Breast epithelium (tissue), 4 donors: ENCODE measurements at regions not wholly inside any gene's neighbourhood (a gene's known extent, or its start where the extent isn't known, plus 50 kb on each side); places are given as distances from the start of the nearest gene placed in this dataset.
"Not testable (repeated sequence)": the region's sequence is repeated elsewhere in the genome, so short reads cannot be mapped to it uniquely, and the experiment has no call there.

ENCODE experiments used
- DNase-seq, 2 donors: peaks; one replicate each; pipeline ENCODE4 v3.0.0-alpha.2; 2019; ENCODE audit warnings: low spot score in 2 of 2
- H3K27ac ChIP-seq, 2 donors: fragments of 200-600 bp; sonication (generic) in 1 of 2; one replicate each; pipeline ENCODE4 v1.5.1; 2016 to 2019; ENCODE audit warnings: mild to moderate bottlenecking in 1 of 2
- H3K27me3 ChIP-seq, 2 donors: fragments of 200-600 bp; sonication (generic) in 1 of 2; one replicate each; pipeline versions ENCODE4 v1.5.1 to v1.6.0; 2017 to 2019; ENCODE audit warnings: control low read depth in 1 of 2, mild to moderate bottlenecking in 1 of 2
- H3K36me3 ChIP-seq: fragments of 200-600 bp; one replicate; pipeline ENCODE4 v1.5.1; 2019
- H3K4me1 ChIP-seq, 2 donors: fragments of 200-600 bp; sonication (generic); one replicate each; pipeline ENCODE4 v1.5.1; 2016 to 2019; ENCODE audit warnings: control low read depth in 1 of 2
- H3K4me3 ChIP-seq, 3 donors: fragments of 200-600 bp; sonication (generic); 1 replicate in 2 of 3; 2 replicates in 1 of 3; pipeline ENCODE4 v1.5.1; 2016 to 2019; ENCODE audit warnings: mild to moderate bottlenecking in 3 of 3, moderate library complexity in 2 of 3
- H3K9me3 ChIP-seq, 2 donors: fragments of 200-600 bp; sonication (generic) in 1 of 2; one replicate each; pipeline ENCODE4 v1.5.1; 2016 to 2019; ENCODE audit warnings: control low read depth in 1 of 2
- CTCF ChIP-seq, 3 donors: fragments of 450-650 bp; IDR thresholded peaks; one replicate each; pipeline ENCODE4 v1.5.1; 2016 to 2017; ENCODE audit warnings: antibody characterized with exemption in 3 of 3, mild to moderate bottlenecking in 3 of 3, moderate library complexity in 3 of 3
- POLR2A ChIP-seq: fragments of 450-650 bp; IDR thresholded peaks from one replicate; pipeline ENCODE4 v1.6.1; 2016; ENCODE audit warnings: antibody characterized with exemption, mild to moderate bottlenecking, moderate library complexity
- POLR2AphosphoS5 ChIP-seq, 3 donors: sonication (generic); formaldehyde crosslinking; IDR thresholded peaks; one replicate each; pipeline ENCODE4 v1.6.1; 2017; ENCODE audit warnings: antibody characterized with exemption in 3 of 3
- intact Hi-C: fragments of 100-400 bp; cut with DNase I; formaldehyde crosslinking; loops from one replicate; pipeline ENCODE4 v1.15.1; 2023; ENCODE audit warnings: low total_unique reads

GRCh38 chr3:72515941-72516340 is 332.3 kb downstream of the SHQ1 start:
- no peaks in the 10 kb centered on the region for H3K4me1 ChIP-seq

GRCh38 chr3:72515281-72515680 is 333.0 kb downstream of the SHQ1 start:
- no peak for TF ChIP-seq CTCF (IDR thresholded peaks at IDR 0.05)
- TF ChIP-seq POLR2A = no peak
- no peak for TF ChIP-seq POLR2AphosphoS5 (IDR thresholded peaks at IDR 0.05)
- H3K9me3 ChIP-seq = no peaks in the 10 kb centered on the region

More at GRCh38 chr3:72515941-72516340, 332.3 kb downstream of the SHQ1 start:
- no peak overlapping the region for H3K4me3 ChIP-seq
- no peaks in the 10 kb centered on the region for H3K36me3 ChIP-seq
- no peaks in the 10 kb centered on the region for H3K27me3 ChIP-seq
- DNase-seq = no peak
- H3K9me3 ChIP-seq = no peaks in the 10 kb centered on the region
- intact Hi-C loops = no loop called here
- no peak overlapping the region for H3K27ac ChIP-seq
- TF ChIP-seq CTCF (IDR thresholded peaks at IDR 0.05) (no peak), POLR2AphosphoS5 (IDR thresholded peaks at IDR 0.05) (no peak), POLR2A (no peak)

GRCh38 chr3:72510247-72510646 is 338.0 kb downstream of the SHQ1 start:
- TF ChIP-seq CTCF (IDR thresholded peaks at IDR 0.05) (no peak), POLR2A (no peak), POLR2AphosphoS5 (IDR thresholded peaks at IDR 0.05) (no peak)
- intact Hi-C loops = no loop called here

More at GRCh38 chr3:72515281-72515680, 333.0 kb downstream of the SHQ1 start:
- intact Hi-C loops = no loop called here
- DNase-seq = no peak
- Histone ChIP-seq H3K4me3 (no peak overlapping the region), H3K36me3 (no peaks in the 10 kb centered on the region), H3K4me1 (no peaks in the 10 kb centered on the region), H3K27me3 (no peaks in the 10 kb centered on the region), H3K27ac (no peak overlapping the region)

GRCh38 chr3:72505539-72506405 is 342.5 kb downstream of the SHQ1 start:
- H3K36me3 ChIP-seq = no peaks in the 10 kb centered on the region
- H3K27me3 ChIP-seq = no peaks in the 10 kb centered on the region
- TF ChIP-seq POLR2AphosphoS5 (IDR thresholded peaks at IDR 0.05) (no peak), POLR2A (no peak), CTCF (IDR thresholded peaks at IDR 0.05) (no peak)
- H3K27ac ChIP-seq = no peak overlapping the region
- H3K9me3 ChIP-seq = no peaks in the 10 kb centered on the region
- H3K4me1 ChIP-seq = no peaks in the 10 kb centered on the region
- intact Hi-C loops = no loop called here
- no peak for DNase-seq
- no peak overlapping the region for H3K4me3 ChIP-seq

More at GRCh38 chr3:72510247-72510646, 338.0 kb downstream of the SHQ1 start:
- no peaks in the 10 kb centered on the region for H3K4me1 ChIP-seq
- H3K27ac ChIP-seq = no peak overlapping the region
- H3K36me3 ChIP-seq = no peaks in the 10 kb centered on the region
- no peak overlapping the region for H3K4me3 ChIP-seq
- H3K27me3 ChIP-seq = no peaks in the 10 kb centered on the region
- no peak for DNase-seq
- H3K9me3 ChIP-seq = no peaks in the 10 kb centered on the region

GRCh38 chr3:72497501-72497900 is 350.7 kb downstream of the SHQ1 start:
- intact Hi-C loops, H3K4me1 ChIP-seq, DNase-seq, H3K4me3 ChIP-seq, H3K27me3 ChIP-seq, H3K27ac ChIP-seq, H3K9me3 ChIP-seq, H3K36me3 ChIP-seq: not testable (repeated sequence)
